D341Med (cell line): ENCODE measurements at regions not wholly inside any gene's neighbourhood (a gene's known extent, or its start where the extent isn't known, plus 50 kb on each side); places are given as distances from the start of the nearest gene placed in this dataset.
A peak's percentile ranks its signal among the peaks of the same experiment; 100 is the strongest.
"Not testable (repeated sequence)": the region's sequence is repeated elsewhere in the genome, so short reads cannot be mapped to it uniquely, and the experiment has no call there.

Experiments used
- DNase-seq: peaks from one replicate; pipeline ENCODE4 v3.0.0; 2012; ENCODE audit warnings: low spot score

GRCh38 chr6:169861431-169862042 is 110.1 kb downstream of the ERMARD start:
- DNase-seq = no peak

GRCh38 chr6:169859978-169860703 is 108.7 kb downstream of the ERMARD start:
- DNase-seq = peak; percentile 12

- no peak for DNase-seq
Observed at GRCh38 chr6:169859401-169859977, 108.1 kb downstream of the ERMARD start.

- DNase-seq = no peak
Observed at GRCh38 chr6:169858935-169859351, 107.5 kb downstream of the ERMARD start.

GRCh38 chr6:169858293-169858934 is 107.0 kb downstream of the ERMARD start:
- no peak for DNase-seq

- no peak for DNase-seq
Observed at GRCh38 chr6:169857343-169858292, 106.2 kb downstream of the ERMARD start.

- DNase-seq = not testable (repeated sequence)
Observed at GRCh38 chr6:169856442-169857342, 105.3 kb downstream of the ERMARD start.

GRCh38 chr6:169854813-169855212 is 103.4 kb downstream of the ERMARD start:
- DNase-seq = no peak

- DNase-seq = no peak
Observed at GRCh38 chr6:169854083-169854725, 102.8 kb downstream of the ERMARD start.

- no peak for DNase-seq
Observed at GRCh38 chr6:169853196-169854082, 102.0 kb downstream of the ERMARD start.

GRCh38 chr6:169852504-169853195 is 101.2 kb downstream of the ERMARD start:
- no peak for DNase-seq

- no peak for DNase-seq
Observed at GRCh38 chr6:169851641-169852503, 100.5 kb downstream of the ERMARD start.

GRCh38 chr6:169850746-169851145 is 99.3 kb downstream of the ERMARD start:
- DNase-seq = no peak

GRCh38 chr6:169850154-169850553 is 98.7 kb downstream of the ERMARD start:
- DNase-seq = no peak

GRCh38 chr6:169849396-169849795 is 98.0 kb downstream of the ERMARD start:
- DNase-seq = no peak

GRCh38 chr6:169848946-169849345 is 97.5 kb downstream of the ERMARD start:
- no peak for DNase-seq

- no peak for DNase-seq
Observed at GRCh38 chr6:169847901-169848311, 96.5 kb downstream of the ERMARD start.
